ENCODE measurements at regions not wholly inside any gene's neighbourhood (a gene's known extent, or its start where the extent isn't known, plus 50 kb on each side); places are given as distances from the start of the nearest gene placed in this dataset.

DNA sequence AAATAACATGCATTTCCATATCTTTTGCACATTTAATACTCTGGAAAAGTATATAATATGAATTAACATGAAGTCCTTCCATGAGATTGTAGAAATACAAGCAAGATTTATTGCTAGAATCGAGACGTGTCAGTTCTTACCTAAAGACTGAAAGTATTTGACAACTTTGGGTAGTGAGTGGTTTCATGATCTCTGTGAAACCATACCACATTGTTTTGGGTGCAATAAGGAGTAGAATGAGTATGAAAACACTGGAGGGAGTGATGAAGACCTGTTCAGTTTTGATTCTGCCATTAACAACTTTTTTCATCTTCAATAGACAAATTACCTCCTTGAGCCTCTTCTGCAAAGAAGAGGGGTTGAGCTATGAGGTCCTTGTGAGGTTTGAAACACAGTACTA lies 133.7 kb downstream of the NUDT12 start:
- TF ChIP-seq POLR2AphosphoS5 (IDR thresholded peaks at IDR 0.05; ENCODE audit: low read depth, low read length) (no peak), POLR2A (IDR thresholded peaks at IDR 0.05; ENCODE audit: low read depth, low read length) (no peak)

All from GM12892 (cell line).